ENCODE measurements at regions not wholly inside any gene's neighbourhood (a gene's known extent, or its start where the extent isn't known, plus 50 kb on each side); places are given as distances from the start of the nearest gene placed in this dataset.

GRCh38 chr1:228894442-228894989 lies 159.2 kb downstream of the RHOU start:
- DNase-seq (ENCODE audit: low read depth in 2 of 2): no peak

GRCh38 chr1:228897901-228898300 lies 162.6 kb downstream of the RHOU start:
- DNase-seq (ENCODE audit: low read depth in 2 of 2): no peak

- no peak for DNase-seq (ENCODE audit: low read depth in 2 of 2)
These were observed 163.3 kb downstream of the RHOU start for GRCh38 chr1:228898582-228898992.

GRCh38 chr1:228899421-228899956 lies 164.2 kb downstream of the RHOU start:
- no peak for DNase-seq (ENCODE audit: low read depth in 2 of 2)

- DNase-seq (ENCODE audit: low read depth in 2 of 2): no peak
These were observed 165.0 kb downstream of the RHOU start for GRCh38 chr1:228900099-228900885.

GRCh38 chr1:228900886-228901392 lies 165.7 kb downstream of the RHOU start:
- no peak for DNase-seq (ENCODE audit: low read depth in 2 of 2)

GRCh38 chr1:228901936-228902681 lies 166.8 kb downstream of the RHOU start:
- DNase-seq (ENCODE audit: low read depth in 2 of 2): no peak

- no peak for DNase-seq (ENCODE audit: low read depth in 2 of 2)
These were observed 167.6 kb downstream of the RHOU start for GRCh38 chr1:228902781-228903433.

- no peak for DNase-seq (ENCODE audit: low read depth in 2 of 2)
These were observed 168.3 kb downstream of the RHOU start for GRCh38 chr1:228903434-228904071.

- no peak for DNase-seq (ENCODE audit: low read depth in 2 of 2)
These were observed 168.9 kb downstream of the RHOU start for GRCh38 chr1:228904222-228904621.

GRCh38 chr1:228905701-228906101 lies 170.4 kb downstream of the RHOU start:
- no peak for DNase-seq (ENCODE audit: low read depth in 2 of 2)

- DNase-seq (ENCODE audit: low read depth in 2 of 2): no peak
These were observed 171.1 kb downstream of the RHOU start for GRCh38 chr1:228906223-228906860.

GRCh38 chr1:228911225-228912210 lies 176.2 kb downstream of the RHOU start:
- DNase-seq (ENCODE audit: low read depth in 2 of 2): no peak

- DNase-seq (ENCODE audit: low read depth in 2 of 2): no peak
These were observed 178.5 kb downstream of the RHOU start for GRCh38 chr1:228913626-228914414.

- no peak for DNase-seq (ENCODE audit: low read depth in 2 of 2)
These were observed 179.4 kb downstream of the RHOU start for GRCh38 chr1:228914700-228915099.

- DNase-seq (ENCODE audit: low read depth in 2 of 2): no peak
These were observed 182.1 kb downstream of the RHOU start for GRCh38 chr1:228917342-228917741.

GRCh38 chr1:228917755-228918154 lies 182.5 kb downstream of the RHOU start:
- no peak for DNase-seq (ENCODE audit: low read depth in 2 of 2)

GRCh38 chr1:228918335-228918734 lies 183.1 kb downstream of the RHOU start:
- DNase-seq (ENCODE audit: low read depth in 2 of 2): no peak

- DNase-seq (ENCODE audit: low read depth in 2 of 2): no peak
These were observed 184.6 kb downstream of the RHOU start for GRCh38 chr1:228919914-228920313.

Measured in stimulated activated CD4-positive, alpha-beta T cell treated with anti-CD3 and anti-CD28 coated beads, Interleukin-1b, Interleukin-23, amount 100 ng/mL, for 1 hour (primary cell).